ENCODE measurements at regions not wholly inside any gene's neighbourhood (a gene's known extent, or its start where the extent isn't known, plus 50 kb on each side); places are given as distances from the start of the nearest gene placed in this dataset.

DNA sequence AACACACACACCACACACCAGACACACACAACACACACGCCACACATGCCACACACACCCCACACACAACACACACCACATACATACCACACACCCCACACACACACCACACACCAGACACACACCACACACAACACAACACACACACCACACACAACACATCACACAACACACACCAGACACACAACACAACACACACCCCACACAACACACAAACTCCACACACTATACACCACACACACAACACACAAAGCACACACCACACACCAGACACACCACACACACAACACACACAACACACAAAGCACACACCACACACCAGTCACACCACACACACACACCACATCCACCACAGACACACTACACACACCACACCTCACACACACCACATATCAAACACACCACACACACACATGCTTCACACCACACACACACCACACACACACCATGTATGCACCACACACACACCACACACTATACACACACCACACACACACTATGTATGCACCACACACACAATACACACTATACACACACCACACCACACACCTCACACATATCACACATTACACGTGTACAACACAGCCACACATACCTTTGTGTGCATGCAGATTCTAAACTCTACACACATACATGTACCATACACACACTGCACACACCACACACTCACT is 72.2 kb downstream of the TMEM18 start:
- TF ChIP-seq, protein P1, sequence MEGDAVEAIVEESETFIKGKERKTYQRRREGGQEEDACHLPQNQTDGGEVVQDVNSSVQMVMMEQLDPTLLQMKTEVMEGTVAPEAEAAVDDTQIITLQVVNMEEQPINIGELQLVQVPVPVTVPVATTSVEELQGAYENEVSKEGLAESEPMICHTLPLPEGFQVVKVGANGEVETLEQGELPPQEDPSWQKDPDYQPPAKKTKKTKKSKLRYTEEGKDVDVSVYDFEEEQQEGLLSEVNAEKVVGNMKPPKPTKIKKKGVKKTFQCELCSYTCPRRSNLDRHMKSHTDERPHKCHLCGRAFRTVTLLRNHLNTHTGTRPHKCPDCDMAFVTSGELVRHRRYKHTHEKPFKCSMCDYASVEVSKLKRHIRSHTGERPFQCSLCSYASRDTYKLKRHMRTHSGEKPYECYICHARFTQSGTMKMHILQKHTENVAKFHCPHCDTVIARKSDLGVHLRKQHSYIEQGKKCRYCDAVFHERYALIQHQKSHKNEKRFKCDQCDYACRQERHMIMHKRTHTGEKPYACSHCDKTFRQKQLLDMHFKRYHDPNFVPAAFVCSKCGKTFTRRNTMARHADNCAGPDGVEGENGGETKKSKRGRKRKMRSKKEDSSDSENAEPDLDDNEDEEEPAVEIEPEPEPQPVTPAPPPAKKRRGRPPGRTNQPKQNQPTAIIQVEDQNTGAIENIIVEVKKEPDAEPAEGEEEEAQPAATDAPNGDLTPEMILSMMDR (IDR thresholded peaks at IDR 0.05) = no peak
- no peak for TF ChIP-seq POLR2A (IDR thresholded peaks at IDR 0.05)
